Activated CD4-positive, alpha-beta T cell treated with anti-CD3 and anti-CD28 coated beads for 4 hours (primary cell): ENCODE measurements at regions not wholly inside any gene's neighbourhood (a gene's known extent, or its start where the extent isn't known, plus 50 kb on each side); places are given as distances from the start of the nearest gene placed in this dataset.
"Not testable (repeated sequence)": the region's sequence is repeated elsewhere in the genome, so short reads cannot be mapped to it uniquely, and the experiment has no call there.

Experiments
- DNase-seq, 2 donors: peaks; one replicate each; pipeline ENCODE4 v3.0.0-alpha.2; 2020

GRCh38 chr6:21773576-21773968, 180.0 kb downstream of the SOX4 start:
- DNase-seq, result no peak

GRCh38 chr6:21777846-21778245, 184.3 kb downstream of the SOX4 start:
- no peak for DNase-seq

GRCh38 chr6:21780141-21780540, 186.6 kb downstream of the SOX4 start:
- DNase-seq, result no peak

- no peak for DNase-seq
Measured at GRCh38 chr6:21780679-21781078, 187.1 kb downstream of the SOX4 start.

- DNase-seq, result no peak
Measured at GRCh38 chr6:21781128-21781527, 187.6 kb downstream of the SOX4 start.

- no peak for DNase-seq
Measured at GRCh38 chr6:21785164-21785563, 191.6 kb downstream of the SOX4 start.

- no peak for DNase-seq
Measured at GRCh38 chr6:21791056-21791455, 197.5 kb downstream of the SOX4 start.

GRCh38 chr6:21791581-21791980, 198.0 kb downstream of the SOX4 start:
- DNase-seq, result no peak

GRCh38 chr6:21792177-21792576, 198.6 kb downstream of the SOX4 start:
- no peak for DNase-seq

- DNase-seq, result not testable (repeated sequence)
Measured at GRCh38 chr6:21796979-21797378, 203.4 kb downstream of the SOX4 start.

- DNase-seq, result no peak
Measured at GRCh38 chr6:21798468-21798867, 204.9 kb downstream of the SOX4 start.

GRCh38 chr6:21800330-21800729, 206.8 kb downstream of the SOX4 start:
- DNase-seq, result no peak

GRCh38 chr6:21800948-21801438, 207.4 kb downstream of the SOX4 start:
- no peak for DNase-seq

- no peak for DNase-seq
Measured at GRCh38 chr6:21801446-21802174, 208.1 kb downstream of the SOX4 start.

- no peak for DNase-seq
Measured at GRCh38 chr6:21802175-21802822, 208.7 kb downstream of the SOX4 start.

- DNase-seq, result no peak
Measured at GRCh38 chr6:21804941-21805610, 211.5 kb downstream of the SOX4 start.

GRCh38 chr6:21807299-21808044, 213.9 kb downstream of the SOX4 start:
- DNase-seq, result no peak

- no peak for DNase-seq
Measured at GRCh38 chr6:21808045-21808470, 214.5 kb downstream of the SOX4 start.

GRCh38 chr6:21808551-21809242, 215.1 kb downstream of the SOX4 start:
- DNase-seq, result no peak

GRCh38 chr6:21811484-21811883, 217.9 kb downstream of the SOX4 start:
- DNase-seq, result no peak

GRCh38 chr6:21816231-21816630, 222.7 kb downstream of the SOX4 start:
- no peak for DNase-seq

- no peak for DNase-seq
Measured at GRCh38 chr6:21820442-21820841, 226.9 kb downstream of the SOX4 start.

- DNase-seq, result no peak
Measured at GRCh38 chr6:21823371-21823770, 229.8 kb downstream of the SOX4 start.
